ENCODE measurements at regions not wholly inside any gene's neighbourhood (a gene's known extent, or its start where the extent isn't known, plus 50 kb on each side); places are given as distances from the start of the nearest gene placed in this dataset.

GRCh38 chr14:55964091-55964490 is 154.1 kb upstream of the PELI2 start:
- no peak for TF ChIP-seq EZH2 (IDR thresholded peaks at IDR 0.05; ENCODE audit: borderline replicate concordance, low read depth, low read length, poor library complexity, severe bottlenecking)
- TF ChIP-seq, protein P1, sequence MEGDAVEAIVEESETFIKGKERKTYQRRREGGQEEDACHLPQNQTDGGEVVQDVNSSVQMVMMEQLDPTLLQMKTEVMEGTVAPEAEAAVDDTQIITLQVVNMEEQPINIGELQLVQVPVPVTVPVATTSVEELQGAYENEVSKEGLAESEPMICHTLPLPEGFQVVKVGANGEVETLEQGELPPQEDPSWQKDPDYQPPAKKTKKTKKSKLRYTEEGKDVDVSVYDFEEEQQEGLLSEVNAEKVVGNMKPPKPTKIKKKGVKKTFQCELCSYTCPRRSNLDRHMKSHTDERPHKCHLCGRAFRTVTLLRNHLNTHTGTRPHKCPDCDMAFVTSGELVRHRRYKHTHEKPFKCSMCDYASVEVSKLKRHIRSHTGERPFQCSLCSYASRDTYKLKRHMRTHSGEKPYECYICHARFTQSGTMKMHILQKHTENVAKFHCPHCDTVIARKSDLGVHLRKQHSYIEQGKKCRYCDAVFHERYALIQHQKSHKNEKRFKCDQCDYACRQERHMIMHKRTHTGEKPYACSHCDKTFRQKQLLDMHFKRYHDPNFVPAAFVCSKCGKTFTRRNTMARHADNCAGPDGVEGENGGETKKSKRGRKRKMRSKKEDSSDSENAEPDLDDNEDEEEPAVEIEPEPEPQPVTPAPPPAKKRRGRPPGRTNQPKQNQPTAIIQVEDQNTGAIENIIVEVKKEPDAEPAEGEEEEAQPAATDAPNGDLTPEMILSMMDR (conservative IDR thresholded peaks at IDR 0.05; ENCODE audit: low read depth, low read length), result no peak
